ENCODE measurements at regions not wholly inside any gene's neighbourhood (a gene's known extent, or its start where the extent isn't known, plus 50 kb on each side); places are given as distances from the start of the nearest gene placed in this dataset.

GRCh38 chr5:109573256-109573655 is 116.5 kb upstream of the MAN2A1 start:
- H3K27me3 Mint-ChIP-seq (ENCODE audit: low read depth), result no peaks in the 10 kb centered on the region
- intact Hi-C loops (cut with micrococcal nuclease), result no loop called here
- no peak overlapping the region for H3K27ac Mint-ChIP-seq
- no peak for DNase-seq
- H3K4me1 Mint-ChIP-seq (ENCODE audit: low read depth), result no peaks in the 10 kb centered on the region
- no peaks in the 10 kb centered on the region for H3K9me3 Mint-ChIP-seq
- CTCF ChIA-PET, result no interaction called here
- H3K36me3 Mint-ChIP-seq (ENCODE audit: low read depth), result no peaks in the 10 kb centered on the region
- H3K4me3 Mint-ChIP-seq, result no peak overlapping the region

GRCh38 chr5:109571785-109572184 is 117.9 kb upstream of the MAN2A1 start:
- no peak for DNase-seq
- H3K27ac Mint-ChIP-seq, result no peak overlapping the region
- H3K9me3 Mint-ChIP-seq, result no peaks in the 10 kb centered on the region
- intact Hi-C loops (cut with micrococcal nuclease), result no loop called here
- H3K4me3 Mint-ChIP-seq, result no peak overlapping the region
- no peaks in the 10 kb centered on the region for H3K36me3 Mint-ChIP-seq (ENCODE audit: low read depth)
- CTCF ChIA-PET, result no interaction called here
- no peaks in the 10 kb centered on the region for H3K4me1 Mint-ChIP-seq (ENCODE audit: low read depth)
- no peaks in the 10 kb centered on the region for H3K27me3 Mint-ChIP-seq (ENCODE audit: low read depth)

GRCh38 chr5:109570362-109570874 is 119.3 kb upstream of the MAN2A1 start:
- Mint-ChIP-seq H3K27me3 (ENCODE audit: low read depth) (no peaks in the 10 kb centered on the region), H3K36me3 (ENCODE audit: low read depth) (no peaks in the 10 kb centered on the region), H3K27ac (no peak overlapping the region), H3K4me3 (no peak overlapping the region), H3K4me1 (ENCODE audit: low read depth) (no peaks in the 10 kb centered on the region), H3K9me3 (no peaks in the 10 kb centered on the region)
- CTCF ChIA-PET, result no interaction called here
- no peak for DNase-seq
- intact Hi-C loops (cut with micrococcal nuclease), result no loop called here

GRCh38 chr5:109567374-109568044 is 122.2 kb upstream of the MAN2A1 start:
- Mint-ChIP-seq H3K27me3 (ENCODE audit: low read depth) (no peaks in the 10 kb centered on the region), H3K36me3 (ENCODE audit: low read depth) (no peaks in the 10 kb centered on the region), H3K9me3 (no peaks in the 10 kb centered on the region), H3K4me1 (ENCODE audit: low read depth) (no peaks in the 10 kb centered on the region), H3K4me3 (no peak overlapping the region), H3K27ac (no peak overlapping the region)
- no peak for DNase-seq
- intact Hi-C loops (cut with micrococcal nuclease), result no loop called here
- CTCF ChIA-PET, result no interaction called here

GRCh38 chr5:109566361-109566760 is 123.4 kb upstream of the MAN2A1 start:
- CTCF ChIA-PET, result no interaction called here
- Mint-ChIP-seq H3K27me3 (ENCODE audit: low read depth) (no peaks in the 10 kb centered on the region), H3K4me1 (ENCODE audit: low read depth) (no peaks in the 10 kb centered on the region), H3K36me3 (ENCODE audit: low read depth) (no peaks in the 10 kb centered on the region), H3K9me3 (no peaks in the 10 kb centered on the region), H3K4me3 (no peak overlapping the region), H3K27ac (no peak overlapping the region)
- no peak for DNase-seq
- intact Hi-C loops (cut with micrococcal nuclease), result no loop called here

- CTCF ChIA-PET, result no interaction called here
- no peaks in the 10 kb centered on the region for H3K9me3 Mint-ChIP-seq
Measured at GRCh38 chr5:109563739-109564138, 126.0 kb upstream of the MAN2A1 start.

GRCh38 chr5:109563189-109563588 is 126.5 kb upstream of the MAN2A1 start:
- Mint-ChIP-seq H3K36me3 (ENCODE audit: low read depth) (no peaks in the 10 kb centered on the region), H3K27ac (no peak overlapping the region), H3K9me3 (no peaks in the 10 kb centered on the region), H3K27me3 (ENCODE audit: low read depth) (no peaks in the 10 kb centered on the region), H3K4me3 (no peak overlapping the region), H3K4me1 (ENCODE audit: low read depth) (peaks cover 10% of the 10 kb centered on the region)
- CTCF ChIA-PET, result no interaction called here
- intact Hi-C loops (cut with micrococcal nuclease), result no loop called here
- no peak for DNase-seq

More at GRCh38 chr5:109563739-109564138, 126.0 kb upstream of the MAN2A1 start:
- H3K4me1 Mint-ChIP-seq (ENCODE audit: low read depth), result peaks cover 4% of the 10 kb centered on the region
- intact Hi-C loops (cut with micrococcal nuclease), result no loop called here
- no peak for DNase-seq
- no peaks in the 10 kb centered on the region for H3K27me3 Mint-ChIP-seq (ENCODE audit: low read depth)
- H3K36me3 Mint-ChIP-seq (ENCODE audit: low read depth), result no peaks in the 10 kb centered on the region
- no peak overlapping the region for H3K27ac Mint-ChIP-seq
- no peak overlapping the region for H3K4me3 Mint-ChIP-seq

- Mint-ChIP-seq H3K27ac (no peak overlapping the region), H3K4me3 (no peak overlapping the region), H3K9me3 (no peaks in the 10 kb centered on the region), H3K36me3 (ENCODE audit: low read depth) (no peaks in the 10 kb centered on the region), H3K4me1 (ENCODE audit: low read depth) (peaks cover 12% of the 10 kb centered on the region), H3K27me3 (ENCODE audit: low read depth) (no peaks in the 10 kb centered on the region)
- DNase-seq, result no peak
- intact Hi-C loops (cut with micrococcal nuclease), result no loop called here
- CTCF ChIA-PET, result no interaction called here
Measured at GRCh38 chr5:109562441-109562840, 127.3 kb upstream of the MAN2A1 start.

- CTCF ChIA-PET, result no interaction called here
- Mint-ChIP-seq H3K27ac (no peak overlapping the region), H3K36me3 (ENCODE audit: low read depth) (no peaks in the 10 kb centered on the region), H3K4me1 (ENCODE audit: low read depth) (peaks cover 12% of the 10 kb centered on the region), H3K4me3 (no peak overlapping the region), H3K9me3 (no peaks in the 10 kb centered on the region), H3K27me3 (ENCODE audit: low read depth) (no peaks in the 10 kb centered on the region)
- intact Hi-C loops (cut with micrococcal nuclease), result no loop called here
- no peak for DNase-seq
Measured at GRCh38 chr5:109561447-109561846, 128.3 kb upstream of the MAN2A1 start.

GRCh38 chr5:109560554-109560953 is 129.2 kb upstream of the MAN2A1 start:
- H3K27ac Mint-ChIP-seq, result no peak overlapping the region
- intact Hi-C loops (cut with micrococcal nuclease), result no loop called here
- H3K4me3 Mint-ChIP-seq, result no peak overlapping the region
- no peak for DNase-seq
- H3K9me3 Mint-ChIP-seq, result no peaks in the 10 kb centered on the region
- H3K4me1 Mint-ChIP-seq (ENCODE audit: low read depth), result peaks cover 12% of the 10 kb centered on the region
- CTCF ChIA-PET, result no interaction called here
- no peaks in the 10 kb centered on the region for H3K27me3 Mint-ChIP-seq (ENCODE audit: low read depth)
- H3K36me3 Mint-ChIP-seq (ENCODE audit: low read depth), result no peaks in the 10 kb centered on the region

GRCh38 chr5:109558952-109559351 is 130.8 kb upstream of the MAN2A1 start:
- Mint-ChIP-seq H3K36me3 (ENCODE audit: low read depth) (peaks cover 1% of the 10 kb centered on the region), H3K9me3 (peaks cover 3% of the 10 kb centered on the region), H3K4me3 (no peak overlapping the region), H3K27me3 (ENCODE audit: low read depth) (peaks cover 2% of the 10 kb centered on the region), H3K27ac (no peak overlapping the region), H3K4me1 (ENCODE audit: low read depth) (peaks cover 12% of the 10 kb centered on the region)
- no peak for DNase-seq
- CTCF ChIA-PET, result no interaction called here
- intact Hi-C loops (cut with micrococcal nuclease), result no loop called here

GRCh38 chr5:109558364-109558763 is 131.4 kb upstream of the MAN2A1 start:
- peaks cover 8% of the 10 kb centered on the region for H3K9me3 Mint-ChIP-seq
- peak overlapping the region; percentile 27 for H3K27ac Mint-ChIP-seq
- H3K4me3 Mint-ChIP-seq, result no peak overlapping the region
- H3K27me3 Mint-ChIP-seq (ENCODE audit: low read depth), result peaks cover 2% of the 10 kb centered on the region
- CTCF ChIA-PET, result no interaction called here
- DNase-seq, result no peak
- peaks cover 12% of the 10 kb centered on the region for H3K4me1 Mint-ChIP-seq (ENCODE audit: low read depth)
- H3K36me3 Mint-ChIP-seq (ENCODE audit: low read depth), result peaks cover 3% of the 10 kb centered on the region
- intact Hi-C loops (cut with micrococcal nuclease), result no loop called here

- CTCF ChIA-PET, result no interaction called here
- no peak for DNase-seq
- Mint-ChIP-seq H3K4me3 (no peak overlapping the region), H3K9me3 (peaks cover 10% of the 10 kb centered on the region), H3K36me3 (ENCODE audit: low read depth) (peaks cover 3% of the 10 kb centered on the region), H3K27ac (no peak overlapping the region), H3K27me3 (ENCODE audit: low read depth) (peaks cover 2% of the 10 kb centered on the region), H3K4me1 (ENCODE audit: low read depth) (peaks cover 8% of the 10 kb centered on the region)
- intact Hi-C loops (cut with micrococcal nuclease), result no loop called here
Measured at GRCh38 chr5:109553846-109554245, 135.9 kb upstream of the MAN2A1 start.
